ENCODE measurements at regions not wholly inside any gene's neighbourhood (a gene's known extent, or its start where the extent isn't known, plus 50 kb on each side); places are given as distances from the start of the nearest gene placed in this dataset.

- TF ChIP-seq CTCF (IDR thresholded peaks at IDR 0.05; ENCODE audit: low read depth, low read length, missing input control) = no peak
- TF ChIP-seq MAX (IDR thresholded peaks at IDR 0.05) = no peak
- TF ChIP-seq ATF3 (IDR thresholded peaks at IDR 0.05) = no peak
- TF ChIP-seq JUND (IDR thresholded peaks at IDR 0.05) = no peak
- no peak for TF ChIP-seq FOXA2 (IDR thresholded peaks at IDR 0.05)
- no peak for TF ChIP-seq SP1 (IDR thresholded peaks at IDR 0.05)
- TF ChIP-seq TAF1 (conservative IDR thresholded peaks at IDR 0.05) = no peak
- TF ChIP-seq RAD21 (IDR thresholded peaks at IDR 0.05) = no peak
- no peak for TF ChIP-seq REST (IDR thresholded peaks at IDR 0.05)
- no peak for TF ChIP-seq RXRA (IDR thresholded peaks at IDR 0.05)
- no peak for TF ChIP-seq NR2F2 (IDR thresholded peaks at IDR 0.05)
- no peak for TF ChIP-seq GABPA (IDR thresholded peaks at IDR 0.05 in 1 of 2, conservative IDR thresholded peaks at IDR 0.05 in 1 of 2)
- TF ChIP-seq HNF4G (IDR thresholded peaks at IDR 0.05) = no peak
- no peak for TF ChIP-seq YY1 (IDR thresholded peaks at IDR 0.05)
Measured at GRCh38 chr16:49101997-49102396, 179.6 kb downstream of the CBLN1 start.
